HG03175 (cell line): ENCODE measurements at regions not wholly inside any gene's neighbourhood (a gene's known extent, or its start where the extent isn't known, plus 50 kb on each side); places are given as distances from the start of the nearest gene placed in this dataset.
"Not testable (repeated sequence)": the region's sequence is repeated elsewhere in the genome, so short reads cannot be mapped to it uniquely, and the experiment has no call there.

Source experiments
- ATAC-seq: cut with Tn5 transposase; IDR thresholded peaks from one replicate; pipeline ENCODE4 v1.9.1; 2021; ENCODE audit warnings: mild to moderate bottlenecking, moderate library complexity; ENCODE audit not compliant: unreplicated experiment

DNA sequence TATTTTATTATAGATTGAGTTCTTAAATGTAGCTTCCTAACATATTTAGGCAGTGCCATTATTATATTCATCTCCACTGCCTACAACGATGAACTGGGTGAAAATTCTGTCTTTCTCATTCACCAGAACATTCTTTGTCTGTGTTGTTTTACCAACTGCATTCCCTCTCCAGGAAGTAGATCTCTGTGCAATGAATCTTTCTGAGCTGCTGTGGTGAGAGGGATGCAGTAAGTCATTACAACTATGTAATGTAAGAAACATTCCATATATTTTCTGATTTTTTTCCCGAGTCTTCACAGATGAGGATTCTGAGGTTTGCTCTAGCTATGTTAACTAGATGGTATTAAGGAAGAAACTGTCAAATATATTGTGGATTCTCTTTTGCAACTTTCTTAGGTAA, 811.9 kb upstream of the PCDH7 start:
- no peak for ATAC-seq

- no peak for ATAC-seq
Measured at GRCh38 chr4:29927895-29928294, 792.3 kb upstream of the PCDH7 start.

DNA sequence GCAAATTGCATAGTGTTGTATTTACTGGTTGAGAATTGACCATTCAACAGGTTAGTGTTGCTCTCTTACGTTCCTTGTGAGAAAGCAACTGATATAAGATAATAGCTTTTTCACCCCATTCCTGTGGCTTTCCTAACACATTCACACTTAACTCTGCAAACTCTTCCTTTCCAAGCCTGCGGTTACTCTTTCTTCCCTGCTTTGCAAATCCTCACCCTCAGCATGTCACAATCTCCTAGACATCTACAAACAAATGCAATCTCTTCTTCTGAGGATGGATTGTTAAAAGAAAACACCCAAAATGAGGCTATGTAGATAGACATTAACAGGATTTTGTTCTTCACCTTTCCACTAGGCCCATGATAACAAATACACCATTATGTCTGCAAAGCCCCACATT, 771.7 kb upstream of the PCDH7 start:
- ATAC-seq, result no peak

DNA sequence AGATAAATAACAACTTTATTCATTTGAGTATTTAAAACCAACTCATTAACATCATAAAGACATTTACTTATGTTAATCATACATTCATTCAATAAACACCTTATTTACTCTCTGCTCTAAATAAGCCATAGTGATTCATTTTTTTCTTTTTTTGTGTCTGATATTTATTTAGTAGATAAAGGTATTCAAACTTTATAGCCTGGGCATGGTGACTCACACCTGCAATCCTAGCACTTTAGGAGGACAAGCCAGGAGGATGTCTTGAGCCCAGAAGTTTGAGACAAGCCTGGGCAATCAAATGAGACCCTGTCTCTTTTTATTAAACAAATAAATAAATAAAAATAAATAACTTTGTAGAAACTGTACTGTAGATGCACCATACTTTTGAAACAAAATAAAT, 771.3 kb upstream of the PCDH7 start:
- no peak for ATAC-seq

DNA sequence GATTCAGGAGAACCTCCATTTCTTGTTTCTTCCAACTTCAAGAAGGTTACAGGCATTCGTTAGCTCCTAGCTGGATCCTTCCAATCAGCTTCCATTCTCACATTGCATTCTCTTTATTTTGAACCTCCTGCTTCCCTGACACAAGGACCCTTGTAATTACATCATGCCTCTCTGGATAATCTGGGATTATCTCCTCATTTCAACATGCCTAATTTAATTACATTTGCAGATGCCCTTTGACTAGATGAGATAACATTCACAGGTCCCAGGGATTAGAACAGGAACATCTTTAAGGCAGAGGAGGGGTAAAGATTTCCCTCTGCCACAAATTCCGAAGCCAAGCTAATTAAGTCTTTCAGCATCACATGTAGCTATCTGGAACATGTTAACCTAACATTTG, 753.8 kb upstream of the PCDH7 start:
- no peak for ATAC-seq

- ATAC-seq, result no peak
Measured at GRCh38 chr4:29970626-29971025, 749.5 kb upstream of the PCDH7 start.

DNA sequence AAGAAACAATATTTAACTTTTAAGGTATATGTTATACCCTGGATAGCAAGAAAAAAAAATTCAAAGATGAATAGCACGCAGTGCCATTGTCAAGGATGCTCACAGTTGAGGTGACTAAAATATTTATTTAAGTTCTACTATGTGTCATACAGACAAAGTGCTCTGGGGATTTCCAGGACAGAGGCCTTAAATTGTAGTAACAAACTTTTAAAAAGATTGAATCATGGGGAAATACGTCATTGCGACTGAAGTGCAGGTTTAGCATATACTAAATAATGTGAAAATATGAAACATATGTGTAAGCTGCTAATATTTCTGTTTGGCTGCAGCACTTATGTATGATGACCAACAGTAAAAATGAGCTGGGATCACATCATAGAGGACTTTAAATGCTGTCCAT, 748.0 kb upstream of the PCDH7 start:
- no peak for ATAC-seq

DNA sequence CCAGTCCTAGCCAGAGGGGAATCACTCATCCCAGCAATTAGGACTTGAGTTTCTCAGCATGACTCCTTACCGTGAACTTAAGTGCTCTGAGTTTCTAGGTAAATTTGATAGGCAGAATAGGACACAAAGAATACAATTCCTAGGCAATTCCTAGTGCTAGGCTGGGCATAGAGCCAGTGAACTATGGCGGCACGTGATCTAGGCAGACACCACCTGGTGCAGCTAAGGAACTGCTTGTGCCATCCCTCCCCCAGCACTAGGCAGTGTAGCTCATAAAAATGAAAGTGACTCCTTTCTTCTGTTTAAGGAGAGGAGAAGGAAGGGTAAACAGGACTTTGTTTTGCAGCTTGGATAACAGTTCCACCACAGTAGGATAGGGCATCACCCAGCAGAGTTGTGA, 736.3 kb upstream of the PCDH7 start:
- no peak for ATAC-seq

DNA sequence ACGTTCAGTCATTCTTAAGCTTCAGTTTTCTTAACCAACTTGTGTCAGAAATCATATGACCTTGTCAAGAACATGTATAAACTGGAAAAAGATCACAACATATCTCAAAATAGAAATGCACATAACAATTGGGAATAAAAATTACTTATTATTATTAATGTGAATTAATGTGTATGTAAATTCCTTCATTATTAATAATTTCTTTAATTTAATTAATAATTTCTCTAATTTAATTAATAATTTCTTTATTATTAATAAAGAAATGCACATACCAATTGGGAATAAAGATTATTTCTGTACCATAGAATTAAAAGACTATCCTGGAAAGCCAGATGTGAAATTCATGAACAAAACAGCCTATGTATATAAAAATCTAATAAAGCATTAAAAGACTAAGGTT, 718.5 kb upstream of the PCDH7 start:
- no peak for ATAC-seq

GRCh38 chr4:30002341-30002740, 717.8 kb upstream of the PCDH7 start:
- no peak for ATAC-seq

DNA sequence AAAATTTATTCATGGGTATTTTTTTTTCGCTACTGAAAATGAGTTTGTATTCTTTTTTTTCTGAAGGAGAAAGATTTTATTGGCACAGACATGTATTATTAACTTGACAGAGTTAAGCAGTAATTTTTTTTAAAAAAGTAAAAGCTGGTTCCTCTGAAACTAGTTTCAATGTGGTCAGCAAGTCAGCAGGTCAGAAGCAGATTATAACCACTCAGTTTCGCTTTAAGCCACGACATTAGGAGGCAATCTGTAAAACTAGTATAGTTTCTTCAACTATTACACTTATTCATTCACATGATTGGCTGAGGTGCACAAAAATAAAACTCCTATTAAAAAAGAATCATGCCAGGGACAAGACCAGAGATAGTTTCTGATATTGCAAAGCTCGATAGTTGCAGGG, 714.2 kb upstream of the PCDH7 start:
- no peak for ATAC-seq

DNA sequence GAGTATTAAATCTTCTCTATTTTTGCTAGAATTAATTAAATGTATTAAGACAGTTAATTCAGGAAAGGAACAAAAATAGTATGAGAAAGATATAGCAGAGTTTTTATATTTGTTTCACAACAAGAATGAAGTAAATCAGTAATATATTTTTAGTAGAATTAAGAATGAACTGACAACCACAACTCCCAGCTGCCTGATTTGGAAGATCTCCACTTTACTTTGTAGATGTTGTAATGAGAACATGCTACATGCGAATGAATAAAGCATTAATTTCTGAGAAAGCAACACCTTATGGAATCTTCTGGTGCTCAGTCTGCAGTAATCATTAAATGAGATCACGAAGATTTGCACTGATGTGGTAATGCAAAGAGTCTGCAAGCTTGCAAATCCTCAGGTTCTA, 695.6 kb upstream of the PCDH7 start:
- no peak for ATAC-seq

DNA sequence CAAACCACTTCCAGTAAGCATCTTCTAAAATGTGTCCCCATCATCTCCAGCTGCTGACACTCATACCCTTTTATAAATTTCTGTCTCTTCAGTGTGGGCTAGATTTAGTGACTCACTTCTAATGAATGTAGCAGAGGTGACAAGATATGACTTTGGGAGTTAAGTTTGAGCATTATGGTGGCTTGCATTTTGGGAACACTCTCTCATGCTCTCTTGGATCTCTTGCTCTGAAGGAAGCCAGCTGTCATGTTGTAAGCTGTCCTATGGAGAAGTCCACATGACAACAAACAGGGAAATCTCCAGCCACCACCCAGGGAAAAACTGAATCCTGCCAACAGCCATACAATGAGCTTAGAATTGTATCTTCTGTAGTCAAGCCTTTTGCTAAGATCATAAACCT, 691.3 kb upstream of the PCDH7 start:
- no peak for ATAC-seq

- no peak for ATAC-seq
Measured at GRCh38 chr4:30056016-30056766, 664.0 kb upstream of the PCDH7 start.

- no peak for ATAC-seq
Measured at GRCh38 chr4:30068234-30068633, 651.9 kb upstream of the PCDH7 start.

- no peak for ATAC-seq
Measured at GRCh38 chr4:30073011-30073710, 647.0 kb upstream of the PCDH7 start.

DNA sequence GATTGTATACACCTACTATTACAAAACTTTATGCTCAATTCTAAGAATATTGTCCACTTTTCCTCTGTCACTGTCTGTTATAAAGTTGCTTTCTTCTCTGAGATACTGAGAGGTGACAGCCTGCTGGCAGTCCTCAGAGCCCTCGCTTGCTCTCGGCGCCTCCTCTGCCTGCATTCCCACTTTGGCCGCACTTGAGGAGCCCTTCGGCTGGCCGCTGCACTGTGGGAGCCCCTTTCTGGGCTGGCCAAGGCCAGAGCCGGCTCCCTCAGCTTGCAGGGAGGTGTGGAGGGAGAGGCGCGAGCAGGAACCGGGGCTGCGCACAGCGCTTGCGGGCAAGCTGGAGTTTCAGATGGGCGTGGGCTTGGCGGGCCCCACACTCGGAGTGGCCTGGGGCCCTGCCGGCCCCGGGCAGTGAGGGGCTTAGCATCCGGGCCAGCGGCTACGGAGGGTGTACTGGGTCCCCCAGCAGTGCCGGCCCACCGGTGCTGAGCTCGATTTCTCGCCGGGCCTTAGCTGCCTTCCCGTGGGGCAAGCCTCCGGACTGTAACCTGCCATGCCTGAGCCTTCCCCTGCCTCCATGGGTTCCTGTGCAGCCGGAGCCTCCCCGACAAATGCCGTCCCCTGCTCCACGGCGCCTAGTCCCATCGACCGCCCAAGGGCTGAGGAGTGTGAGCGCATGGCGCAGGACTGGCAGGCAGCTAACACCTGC, 627.6 kb upstream of the PCDH7 start:
- ATAC-seq, result not testable (repeated sequence)

DNA sequence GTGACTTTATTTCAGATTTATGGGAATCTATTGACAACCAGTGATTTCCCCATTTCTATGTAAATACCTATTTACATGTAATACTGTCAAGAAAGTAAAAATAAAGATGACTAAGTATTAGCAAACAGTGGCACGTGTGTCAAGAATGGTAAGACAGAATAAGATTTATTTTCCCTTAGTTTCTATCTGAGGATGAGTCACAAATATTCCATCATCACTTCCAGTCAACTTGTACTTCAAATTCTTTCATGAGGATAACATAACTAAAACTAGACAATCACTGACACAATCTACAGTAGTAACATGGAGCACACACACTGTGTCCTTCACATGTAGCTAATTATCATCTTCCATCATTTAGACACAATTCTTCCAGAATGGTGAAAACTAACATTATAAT, 625.3 kb upstream of the PCDH7 start:
- ATAC-seq, result no peak

- no peak for ATAC-seq
Measured at GRCh38 chr4:30103455-30103854, 616.7 kb upstream of the PCDH7 start.

GRCh38 chr4:30116401-30116800, 603.8 kb upstream of the PCDH7 start:
- ATAC-seq, result no peak

- no peak for ATAC-seq
Measured at GRCh38 chr4:30117433-30117832, 602.7 kb upstream of the PCDH7 start.

DNA sequence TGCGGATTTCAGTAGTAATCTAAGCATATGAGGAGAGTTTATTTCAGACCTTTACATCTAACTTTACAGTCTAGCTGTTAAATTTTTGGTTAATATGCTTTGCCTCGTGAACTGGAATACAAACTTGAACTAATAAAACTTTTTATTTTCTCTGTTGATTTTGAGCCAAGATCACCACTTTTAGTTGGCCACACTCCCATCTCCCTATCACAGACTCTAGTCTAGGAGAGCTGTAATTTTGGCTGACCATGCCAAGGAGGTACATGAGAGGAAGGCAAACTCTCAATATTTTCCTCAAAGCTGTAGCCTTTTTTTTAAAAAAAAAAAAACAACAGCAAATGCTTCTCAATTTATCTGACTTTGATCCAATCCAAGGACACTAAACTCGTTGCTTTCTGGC, 597.5 kb upstream of the PCDH7 start:
- ATAC-seq, result no peak
